Panc1 (cell line): ENCODE measurements at regions not wholly inside any gene's neighbourhood (a gene's known extent, or its start where the extent isn't known, plus 50 kb on each side); places are given as distances from the start of the nearest gene placed in this dataset.

Experiments
- CTCF ChIP-seq: fragments of 450-650 bp; IDR thresholded peaks from 2 replicates; pipeline ENCODE4 v1.5.1; 2017; ENCODE audit warnings: mild to moderate bottlenecking
- REST ChIP-seq, 2 experiments: IDR thresholded peaks; 2 replicates each; pipeline ENCODE4 v1.6.1; 2011 to 2012; ENCODE audit warnings: low read depth in 2 of 2, control low read depth in 1 of 2, low read length in 1 of 2, mild to moderate bottlenecking in 1 of 2, moderate library complexity in 1 of 2; ENCODE audit not compliant: insufficient read depth in 1 of 2
- TCF7L2 ChIP-seq: IDR thresholded peaks from 2 replicates; pipeline ENCODE4 v1.6.1; 2011; ENCODE audit warnings: mild to moderate bottlenecking, low read depth, low read length, inconsistent platforms

- TF ChIP-seq CTCF (no peak), TCF7L2 (no peak), REST (IDR thresholded peaks at IDR 0.05; ENCODE audit: insufficient read depth in 1 of 2, low read depth in 2 of 2, low read length in 1 of 2) (no peak)
Observed at GRCh38 chr12:63025116-63025515, 90.2 kb upstream of the PPM1H start.
